ENCODE measurements at regions not wholly inside any gene's neighbourhood (a gene's known extent, or its start where the extent isn't known, plus 50 kb on each side); places are given as distances from the start of the nearest gene placed in this dataset.

DNA sequence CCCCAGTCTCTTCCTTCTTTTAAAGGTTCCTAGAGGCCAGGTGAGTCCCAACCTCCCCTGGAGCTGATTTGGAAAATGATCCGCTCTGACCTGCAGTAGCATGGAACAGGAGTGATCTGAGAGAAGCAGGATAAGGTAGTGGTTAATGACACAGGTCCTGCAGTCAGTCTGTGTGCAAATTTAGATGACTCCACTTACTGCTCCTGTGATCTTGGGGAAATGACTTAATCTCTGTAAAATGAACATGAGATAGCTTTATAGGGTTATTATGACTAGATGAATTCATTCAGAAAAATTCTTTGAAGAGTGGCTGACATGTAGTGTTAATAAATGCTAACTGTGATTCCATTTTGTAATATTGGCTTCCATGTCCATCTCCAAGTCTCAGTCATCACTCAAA is 374.9 kb upstream of the CAMK1G start:
- no peak for DNase-seq
- intact Hi-C loops (cut with micrococcal nuclease), result loop anchor here (5.0 kb wide), 1 partner anchor 556 kb away; no protein-coding TSS in a partner anchor
- no peak overlapping the region for H3K27ac Mint-ChIP-seq
- peaks cover 29% of the 10 kb centered on the region for H3K27me3 Mint-ChIP-seq (ENCODE audit: low read depth)
- H3K9me3 Mint-ChIP-seq, result no peaks in the 10 kb centered on the region
- CTCF ChIA-PET, result interaction anchor here (0.9 to 5.6 kb wide), 3 partner anchors 8 to 435 kb away, joined by 3 to 31 read pairs (median 3); no protein-coding TSS in a partner anchor
- peaks cover 2% of the 10 kb centered on the region for H3K4me1 Mint-ChIP-seq (ENCODE audit: low read depth)
- H3K4me3 Mint-ChIP-seq, result no peak overlapping the region
- H3K36me3 Mint-ChIP-seq (ENCODE audit: low read depth), result no peaks in the 10 kb centered on the region

GRCh38 chr1:209213989-209214388 is 369.5 kb upstream of the CAMK1G start:
- H3K27me3 Mint-ChIP-seq (ENCODE audit: low read depth), result peaks cover 18% of the 10 kb centered on the region
- no peak overlapping the region for H3K27ac Mint-ChIP-seq
- no peaks in the 10 kb centered on the region for H3K36me3 Mint-ChIP-seq (ENCODE audit: low read depth)
- peaks cover 4% of the 10 kb centered on the region for H3K9me3 Mint-ChIP-seq
- no peak for DNase-seq
- intact Hi-C loops (cut with micrococcal nuclease), result no loop called here
- no peak overlapping the region for H3K4me3 Mint-ChIP-seq
- no peaks in the 10 kb centered on the region for H3K4me1 Mint-ChIP-seq (ENCODE audit: low read depth)
- CTCF ChIA-PET, result no interaction called here

DNA sequence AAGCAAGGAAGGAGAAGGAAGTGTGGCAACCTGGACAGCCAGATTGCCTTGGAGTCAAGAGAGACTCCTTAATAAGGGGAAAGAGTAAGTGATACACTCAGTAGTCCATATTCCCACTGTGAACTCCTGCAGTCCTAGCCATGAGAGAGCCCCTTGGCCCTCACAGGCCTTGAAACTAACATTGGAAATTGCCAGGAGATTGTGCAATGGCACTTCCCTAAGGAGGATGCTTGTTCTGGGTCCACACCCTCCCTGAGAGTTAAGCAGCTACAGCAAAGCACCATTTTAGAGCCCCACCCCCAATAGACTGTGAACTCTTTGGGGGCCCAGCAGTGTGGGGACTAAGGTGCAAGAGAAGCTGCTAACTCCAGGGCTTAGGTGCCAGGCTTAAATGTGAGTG is 367.7 kb upstream of the CAMK1G start:
- H3K9me3 Mint-ChIP-seq, result peaks cover 4% of the 10 kb centered on the region
- peaks cover 13% of the 10 kb centered on the region for H3K27me3 Mint-ChIP-seq (ENCODE audit: low read depth)
- no peak overlapping the region for H3K27ac Mint-ChIP-seq
- intact Hi-C loops (cut with micrococcal nuclease), result no loop called here
- no peaks in the 10 kb centered on the region for H3K4me1 Mint-ChIP-seq (ENCODE audit: low read depth)
- no peak overlapping the region for H3K4me3 Mint-ChIP-seq
- no peak for DNase-seq
- no peaks in the 10 kb centered on the region for H3K36me3 Mint-ChIP-seq (ENCODE audit: low read depth)
- CTCF ChIA-PET, result no interaction called here

DNA sequence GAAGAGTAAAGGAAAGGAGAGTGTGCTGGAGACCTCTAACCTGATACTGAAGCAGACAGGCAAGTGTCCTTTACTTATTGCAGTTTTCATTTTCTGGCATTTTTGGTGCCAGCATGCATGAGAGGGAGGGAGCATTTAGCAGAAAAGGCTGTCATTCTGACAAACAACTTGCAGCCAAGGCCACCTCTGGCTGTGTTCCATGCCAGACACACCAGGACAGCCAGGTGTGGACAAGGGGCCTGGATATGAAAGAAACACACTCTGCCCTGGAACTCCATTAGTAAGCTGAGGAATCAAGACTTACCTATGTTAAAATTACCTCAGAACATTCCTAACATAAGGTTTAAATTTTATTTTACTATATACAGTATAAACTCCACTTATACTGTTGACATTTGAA is 365.4 kb upstream of the CAMK1G start:
- no peak for DNase-seq
- Mint-ChIP-seq H3K9me3 (peaks cover 4% of the 10 kb centered on the region), H3K4me3 (no peak overlapping the region), H3K27me3 (ENCODE audit: low read depth) (peaks cover 5% of the 10 kb centered on the region), H3K36me3 (ENCODE audit: low read depth) (no peaks in the 10 kb centered on the region), H3K27ac (no peak overlapping the region), H3K4me1 (ENCODE audit: low read depth) (no peaks in the 10 kb centered on the region)
- intact Hi-C loops (cut with micrococcal nuclease), result no loop called here
- CTCF ChIA-PET, result no interaction called here

DNA sequence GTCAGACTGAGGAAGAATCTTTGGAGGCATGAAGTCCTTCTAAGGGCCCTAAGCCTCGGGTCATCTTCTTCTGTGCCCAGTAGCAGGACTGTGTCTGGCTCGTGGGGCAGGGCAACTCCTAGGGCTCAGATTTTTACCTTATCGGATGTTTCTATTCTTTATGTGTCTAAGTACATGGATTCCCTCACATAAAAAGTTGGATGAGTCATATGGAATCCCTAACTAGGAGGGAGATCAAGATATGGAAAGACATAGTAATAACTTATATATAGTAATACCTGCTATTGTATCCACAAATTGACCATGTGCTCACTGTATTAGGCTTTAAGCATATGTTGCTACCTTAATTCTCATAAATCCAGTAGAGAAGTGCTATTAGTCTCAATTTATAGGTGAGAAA is 364.5 kb upstream of the CAMK1G start:
- H3K4me3 Mint-ChIP-seq, result no peak overlapping the region
- H3K9me3 Mint-ChIP-seq, result peaks cover 4% of the 10 kb centered on the region
- H3K4me1 Mint-ChIP-seq (ENCODE audit: low read depth), result no peaks in the 10 kb centered on the region
- no peak for DNase-seq
- CTCF ChIA-PET, result no interaction called here
- H3K27ac Mint-ChIP-seq, result no peak overlapping the region
- intact Hi-C loops (cut with micrococcal nuclease), result no loop called here
- H3K27me3 Mint-ChIP-seq (ENCODE audit: low read depth), result peaks cover 5% of the 10 kb centered on the region
- no peaks in the 10 kb centered on the region for H3K36me3 Mint-ChIP-seq (ENCODE audit: low read depth)

DNA sequence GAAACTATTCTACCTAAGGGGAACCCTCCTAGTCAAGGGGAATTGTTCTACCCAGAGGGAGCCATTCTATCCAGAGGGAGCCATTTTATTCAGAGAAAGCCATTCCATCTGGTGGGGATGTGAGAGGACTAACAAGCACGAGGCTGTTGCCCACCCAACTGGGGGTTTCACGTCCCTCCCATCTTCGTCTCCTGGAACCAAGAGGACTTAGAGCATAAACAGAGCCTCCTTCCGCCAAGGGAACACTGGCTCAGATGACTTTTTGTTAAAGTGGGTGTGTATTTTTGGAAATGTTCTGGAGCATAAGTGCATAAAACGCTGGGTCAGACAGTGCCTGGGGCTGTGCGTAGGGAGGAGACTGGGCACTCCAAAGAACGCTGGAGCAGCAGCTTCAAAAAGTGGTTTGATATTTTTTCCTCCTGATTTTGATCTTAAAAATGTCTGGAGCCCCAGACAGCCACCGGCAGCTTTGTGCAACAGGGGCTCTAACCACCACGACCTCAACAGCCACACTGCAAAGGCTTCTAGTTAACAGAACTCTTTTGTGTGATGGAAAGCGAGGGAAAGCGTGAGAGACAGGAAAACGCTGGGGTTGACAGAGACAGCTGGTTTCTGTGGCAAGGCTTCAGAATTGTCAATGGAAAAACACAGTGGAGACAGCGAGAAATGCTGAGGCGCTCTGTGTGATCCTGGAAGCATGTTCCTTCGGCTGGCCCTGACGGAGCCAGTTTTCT is 363.6 kb upstream of the CAMK1G start:
- peaks cover 4% of the 10 kb centered on the region for H3K9me3 Mint-ChIP-seq
- no peak for DNase-seq
- intact Hi-C loops (cut with micrococcal nuclease), result no loop called here
- no peaks in the 10 kb centered on the region for H3K4me1 Mint-ChIP-seq (ENCODE audit: low read depth)
- no peak overlapping the region for H3K4me3 Mint-ChIP-seq
- H3K27ac Mint-ChIP-seq, result no peak overlapping the region
- peaks cover 5% of the 10 kb centered on the region for H3K27me3 Mint-ChIP-seq (ENCODE audit: low read depth)
- CTCF ChIA-PET, result no interaction called here
- no peaks in the 10 kb centered on the region for H3K36me3 Mint-ChIP-seq (ENCODE audit: low read depth)

- no peaks in the 10 kb centered on the region for H3K36me3 Mint-ChIP-seq (ENCODE audit: low read depth)
- no peaks in the 10 kb centered on the region for H3K4me1 Mint-ChIP-seq (ENCODE audit: low read depth)
- H3K4me3 Mint-ChIP-seq, result no peak overlapping the region
- no peak overlapping the region for H3K27ac Mint-ChIP-seq
- peaks cover 2% of the 10 kb centered on the region for H3K27me3 Mint-ChIP-seq (ENCODE audit: low read depth)
- intact Hi-C loops (cut with micrococcal nuclease), result no loop called here
- CTCF ChIA-PET, result no interaction called here
- no peaks in the 10 kb centered on the region for H3K9me3 Mint-ChIP-seq
- no peak for DNase-seq
Measured at GRCh38 chr1:209222826-209223225, 360.7 kb upstream of the CAMK1G start.

- H3K4me1 Mint-ChIP-seq (ENCODE audit: low read depth), result no peaks in the 10 kb centered on the region
- H3K27ac Mint-ChIP-seq, result no peak overlapping the region
- H3K9me3 Mint-ChIP-seq, result no peaks in the 10 kb centered on the region
- CTCF ChIA-PET, result no interaction called here
- peaks cover 2% of the 10 kb centered on the region for H3K27me3 Mint-ChIP-seq (ENCODE audit: low read depth)
- no peaks in the 10 kb centered on the region for H3K36me3 Mint-ChIP-seq (ENCODE audit: low read depth)
- H3K4me3 Mint-ChIP-seq, result no peak overlapping the region
- no peak for DNase-seq
- intact Hi-C loops (cut with micrococcal nuclease), result no loop called here
Measured at GRCh38 chr1:209223791-209224190, 359.7 kb upstream of the CAMK1G start.

DNA sequence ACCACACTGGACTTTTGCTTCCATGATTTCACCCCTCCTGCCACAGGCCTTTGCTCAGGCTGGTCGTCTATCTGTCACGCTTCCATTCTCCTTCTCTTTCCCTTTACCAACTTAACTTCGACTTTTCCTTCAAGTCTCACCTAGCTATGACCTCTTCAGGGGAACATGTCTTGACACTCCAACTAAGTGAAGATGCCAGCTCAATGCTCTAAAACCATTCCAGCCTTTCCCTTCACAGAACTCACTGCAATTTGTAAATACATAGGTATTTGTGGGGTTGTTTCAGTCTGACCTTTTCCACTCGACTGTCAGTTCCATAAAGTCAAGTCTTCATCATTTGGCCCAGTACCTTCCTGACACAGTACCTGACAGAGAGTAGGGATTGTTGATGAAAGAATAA is 358.6 kb upstream of the CAMK1G start:
- H3K27me3 Mint-ChIP-seq (ENCODE audit: low read depth), result peaks cover 2% of the 10 kb centered on the region
- no peaks in the 10 kb centered on the region for H3K9me3 Mint-ChIP-seq
- no peaks in the 10 kb centered on the region for H3K4me1 Mint-ChIP-seq (ENCODE audit: low read depth)
- CTCF ChIA-PET, result interaction anchor here (1.4 kb wide), 1 partner anchor 24 kb away, joined by 4 read pairs; no protein-coding TSS in a partner anchor
- H3K36me3 Mint-ChIP-seq (ENCODE audit: low read depth), result no peaks in the 10 kb centered on the region
- intact Hi-C loops (cut with micrococcal nuclease), result no loop called here
- no peak overlapping the region for H3K27ac Mint-ChIP-seq
- no peak for DNase-seq
- H3K4me3 Mint-ChIP-seq, result no peak overlapping the region

GRCh38 chr1:209227171-209227570 is 356.3 kb upstream of the CAMK1G start:
- DNase-seq, result no peak
- Mint-ChIP-seq H3K4me3 (no peak overlapping the region), H3K36me3 (ENCODE audit: low read depth) (no peaks in the 10 kb centered on the region), H3K4me1 (ENCODE audit: low read depth) (no peaks in the 10 kb centered on the region), H3K27ac (no peak overlapping the region), H3K9me3 (peaks cover 2% of the 10 kb centered on the region), H3K27me3 (ENCODE audit: low read depth) (peaks cover 14% of the 10 kb centered on the region)
- intact Hi-C loops (cut with micrococcal nuclease), result no loop called here
- CTCF ChIA-PET, result interaction anchor here (1.0 kb wide), 1 partner anchor 21 kb away, joined by 3 read pairs; no protein-coding TSS in a partner anchor

DNA sequence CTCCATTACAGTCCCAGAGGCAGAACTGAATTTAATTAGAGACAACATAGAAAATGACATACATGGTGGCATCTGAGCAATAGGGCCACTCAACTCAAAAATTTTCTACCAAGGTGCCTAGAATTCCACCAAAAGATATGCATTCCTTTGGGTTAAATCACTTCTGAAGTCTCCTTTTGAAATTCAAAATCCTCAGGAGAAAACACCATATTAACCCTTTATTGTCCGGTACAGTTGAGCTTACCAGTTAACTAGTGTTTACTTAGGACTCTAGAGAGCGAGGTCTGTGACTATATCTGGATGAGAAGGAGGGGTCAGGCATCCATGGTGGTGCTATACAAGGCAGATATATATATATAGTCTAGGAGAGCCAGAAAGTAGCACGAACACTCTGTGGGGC is 355.6 kb upstream of the CAMK1G start:
- H3K9me3 Mint-ChIP-seq, result peaks cover 2% of the 10 kb centered on the region
- no peak for DNase-seq
- CTCF ChIA-PET, result no interaction called here
- no peaks in the 10 kb centered on the region for H3K36me3 Mint-ChIP-seq (ENCODE audit: low read depth)
- H3K27me3 Mint-ChIP-seq (ENCODE audit: low read depth), result peaks cover 18% of the 10 kb centered on the region
- intact Hi-C loops (cut with micrococcal nuclease), result no loop called here
- H3K4me3 Mint-ChIP-seq, result no peak overlapping the region
- H3K27ac Mint-ChIP-seq, result no peak overlapping the region
- H3K4me1 Mint-ChIP-seq (ENCODE audit: low read depth), result no peaks in the 10 kb centered on the region

DNA sequence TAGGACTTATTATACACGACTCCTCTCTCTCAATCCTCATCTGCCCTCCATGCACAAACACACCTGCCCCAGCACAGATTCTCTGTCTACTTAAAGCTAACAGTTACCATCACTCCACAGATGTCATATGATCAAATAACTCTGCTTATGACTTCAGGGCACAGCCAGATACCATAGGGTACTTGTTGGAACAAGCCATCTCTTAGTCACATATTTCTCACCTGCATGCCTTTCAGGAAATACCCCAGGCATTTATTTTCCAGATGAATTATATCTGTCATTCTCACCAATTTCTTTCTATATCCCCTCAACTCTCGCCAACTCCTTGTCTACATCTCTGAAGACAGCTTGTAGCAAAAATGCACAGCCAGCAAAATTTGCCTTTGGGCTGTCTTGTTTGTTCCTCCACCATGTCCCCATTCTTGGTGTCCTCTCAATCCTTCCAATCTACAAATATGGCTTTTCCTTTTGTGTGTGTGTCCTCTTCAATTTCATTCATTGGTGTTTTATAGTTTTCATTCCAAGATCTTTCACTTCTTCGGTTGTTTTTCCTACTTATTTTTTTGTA is 353.9 kb upstream of the CAMK1G start:
- no peak overlapping the region for H3K4me3 Mint-ChIP-seq

DNA sequence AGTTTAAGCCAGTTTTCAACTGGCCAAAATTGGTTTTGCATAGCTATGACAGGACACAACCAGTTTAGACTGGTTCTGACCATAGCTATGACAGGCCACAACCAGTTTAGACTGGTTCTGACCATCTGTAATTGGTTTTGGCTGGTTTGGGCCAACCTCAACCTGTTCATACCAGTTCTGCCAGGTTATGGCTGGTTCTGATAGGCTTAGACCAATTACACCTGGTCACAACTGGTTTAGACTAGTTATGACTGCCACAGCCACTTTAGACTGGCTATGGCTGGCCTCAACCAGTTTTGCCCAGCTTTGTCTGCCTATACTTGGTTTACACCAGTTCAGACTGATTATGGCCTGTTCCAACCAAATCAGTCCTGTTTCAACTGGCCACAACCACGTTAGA is 353.2 kb upstream of the CAMK1G start:
- Mint-ChIP-seq H3K9me3 (peaks cover 2% of the 10 kb centered on the region), H3K27me3 (ENCODE audit: low read depth) (peaks cover 18% of the 10 kb centered on the region), H3K36me3 (ENCODE audit: low read depth) (no peaks in the 10 kb centered on the region), H3K27ac (no peak overlapping the region), H3K4me1 (ENCODE audit: low read depth) (no peaks in the 10 kb centered on the region), H3K4me3 (no peak overlapping the region)
- intact Hi-C loops (cut with micrococcal nuclease), result no loop called here
- CTCF ChIA-PET, result no interaction called here
- DNase-seq, result no peak

More for the DNA sequence above, 353.9 kb upstream of the CAMK1G start:
- no peaks in the 10 kb centered on the region for H3K4me1 Mint-ChIP-seq (ENCODE audit: low read depth)
- CTCF ChIA-PET, result no interaction called here
- H3K27ac Mint-ChIP-seq, result no peak overlapping the region
- peaks cover 2% of the 10 kb centered on the region for H3K9me3 Mint-ChIP-seq
- DNase-seq, result no peak
- no peaks in the 10 kb centered on the region for H3K36me3 Mint-ChIP-seq (ENCODE audit: low read depth)
- peaks cover 18% of the 10 kb centered on the region for H3K27me3 Mint-ChIP-seq (ENCODE audit: low read depth)
- intact Hi-C loops (cut with micrococcal nuclease), result no loop called here

Measured in activated naive CD4-positive, alpha-beta T cell treated with anti-CD3 and anti-CD28 coated beads for 36 hours (primary cell).